GM21825 (cell line): ENCODE measurements at regions not wholly inside any gene's neighbourhood (a gene's known extent, or its start where the extent isn't known, plus 50 kb on each side); places are given as distances from the start of the nearest gene placed in this dataset.
"Not testable (repeated sequence)": the region's sequence is repeated elsewhere in the genome, so short reads cannot be mapped to it uniquely, and the experiment has no call there.

Source experiments
- ATAC-seq: cut with Tn5 transposase; IDR thresholded peaks from one replicate; pipeline ENCODE4 v1.9.1; 2021; ENCODE audit warnings: mild to moderate bottlenecking, moderate library complexity; ENCODE audit not compliant: unreplicated experiment

DNA sequence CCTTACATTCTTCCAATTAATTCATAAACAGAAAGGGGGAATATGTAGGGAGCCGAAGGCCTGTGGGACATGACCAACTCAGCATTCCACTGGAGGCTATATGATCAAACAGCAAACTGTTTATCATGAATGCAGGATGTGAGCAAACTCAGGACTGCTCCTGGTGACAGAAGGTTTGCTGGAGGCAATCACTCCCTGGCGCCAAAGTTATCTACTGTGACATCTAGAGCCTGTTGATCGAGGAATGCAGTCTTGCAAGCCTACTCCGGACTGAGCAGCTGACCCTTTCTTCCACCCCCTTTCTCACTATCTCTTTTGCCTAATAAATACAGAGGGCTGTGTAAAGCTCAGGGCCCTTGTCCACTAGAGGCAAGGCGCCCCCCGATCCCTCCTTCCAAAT is 122.0 kb upstream of the ZCCHC13 start:
- not testable (repeated sequence) for ATAC-seq

DNA sequence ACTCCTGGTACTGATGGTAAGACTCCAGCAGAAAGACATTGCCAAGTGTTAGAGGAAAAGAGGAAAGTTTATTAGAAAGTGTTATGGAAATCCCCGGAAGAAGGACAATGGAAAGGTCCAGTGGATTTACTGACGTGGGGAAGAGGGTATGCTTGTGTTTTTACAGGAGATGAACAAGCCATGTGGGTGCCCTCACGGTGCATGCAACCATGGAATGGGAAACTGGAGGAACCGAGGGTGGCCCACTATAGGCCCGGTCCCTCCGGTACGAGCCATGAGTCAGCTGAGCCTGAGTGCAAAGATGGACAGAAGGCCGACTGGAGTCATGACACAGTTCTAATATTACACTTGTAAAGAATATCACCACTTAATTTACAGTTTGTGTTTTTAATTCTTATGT is 123.3 kb upstream of the ZCCHC13 start:
- ATAC-seq, result no peak

DNA sequence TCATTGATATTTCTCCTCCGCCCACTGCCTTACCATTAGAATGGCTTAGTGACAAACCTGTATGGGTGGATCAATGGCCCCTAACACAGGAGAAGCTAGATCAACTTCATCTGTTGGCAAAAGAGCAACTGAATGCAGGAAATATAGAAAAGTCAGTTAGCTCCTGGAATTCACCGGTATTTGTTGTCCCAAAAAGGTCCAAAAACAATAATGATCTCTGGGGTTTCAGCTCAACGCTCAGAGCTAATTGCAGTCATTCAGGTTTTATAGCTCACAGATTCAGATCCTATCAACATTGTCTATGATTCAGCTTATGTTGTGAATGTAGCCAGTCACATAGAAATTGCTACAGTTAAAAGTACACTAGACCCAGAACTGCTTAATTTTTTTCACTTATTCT is 124.0 kb upstream of the ZCCHC13 start:
- no peak for ATAC-seq

DNA sequence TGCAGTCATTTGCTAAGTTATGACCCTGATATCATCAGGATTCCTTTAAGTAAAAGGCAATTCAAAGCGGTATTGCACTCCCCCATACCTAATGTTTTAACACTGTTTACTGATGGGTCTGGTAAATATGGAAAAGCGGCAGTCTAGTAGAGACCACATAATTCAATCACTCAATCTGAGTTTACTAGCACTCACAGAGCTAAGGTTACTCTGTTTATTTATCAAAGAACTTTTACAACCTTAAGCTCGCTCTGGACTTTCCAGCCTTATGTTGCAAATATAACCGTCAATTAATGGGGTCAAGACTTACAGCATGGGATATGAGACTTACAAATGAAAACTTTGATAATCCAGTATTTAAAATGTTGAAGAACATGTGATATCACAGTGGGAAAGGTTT is 124.5 kb upstream of the ZCCHC13 start:
- ATAC-seq, result no peak

DNA sequence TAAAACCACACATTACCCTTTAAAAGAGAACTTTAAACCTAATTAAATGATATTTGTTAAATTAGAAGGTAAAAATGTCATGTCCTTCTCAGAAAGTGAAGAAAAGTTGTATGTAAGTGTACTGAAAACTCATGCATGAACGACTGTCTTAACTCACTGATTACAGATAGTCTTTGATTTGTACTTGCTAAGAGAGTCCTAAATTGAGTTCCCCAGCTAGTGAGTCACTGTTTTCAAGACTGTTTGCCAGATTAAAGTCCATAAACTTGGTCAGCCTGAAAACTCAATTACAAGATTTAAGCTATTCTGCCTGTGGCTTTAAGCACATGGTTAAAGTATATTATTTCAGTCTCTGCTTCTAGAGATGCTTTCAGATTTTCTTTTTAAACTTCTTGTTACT is 124.9 kb upstream of the ZCCHC13 start:
- ATAC-seq, result no peak

DNA sequence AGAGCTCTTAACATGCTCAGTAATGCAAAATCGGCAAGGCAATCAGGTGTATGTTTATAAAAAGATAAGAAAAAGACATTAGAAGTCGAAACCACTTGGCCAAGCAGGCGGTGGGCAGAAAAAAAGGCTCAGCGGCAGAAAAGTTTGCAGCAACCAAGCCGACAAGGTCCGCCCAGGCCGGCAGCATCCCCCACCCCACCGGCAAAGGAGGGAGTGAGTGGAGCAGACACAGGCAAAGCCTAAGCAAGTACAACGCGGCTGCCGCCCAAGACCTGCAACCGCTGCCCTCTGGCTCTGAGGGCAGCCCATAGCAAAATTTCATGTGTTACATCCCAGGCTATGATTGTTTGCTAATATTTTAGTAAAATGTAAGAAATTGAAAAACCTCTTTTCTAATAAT is 125.4 kb upstream of the ZCCHC13 start:
- ATAC-seq, result no peak

DNA sequence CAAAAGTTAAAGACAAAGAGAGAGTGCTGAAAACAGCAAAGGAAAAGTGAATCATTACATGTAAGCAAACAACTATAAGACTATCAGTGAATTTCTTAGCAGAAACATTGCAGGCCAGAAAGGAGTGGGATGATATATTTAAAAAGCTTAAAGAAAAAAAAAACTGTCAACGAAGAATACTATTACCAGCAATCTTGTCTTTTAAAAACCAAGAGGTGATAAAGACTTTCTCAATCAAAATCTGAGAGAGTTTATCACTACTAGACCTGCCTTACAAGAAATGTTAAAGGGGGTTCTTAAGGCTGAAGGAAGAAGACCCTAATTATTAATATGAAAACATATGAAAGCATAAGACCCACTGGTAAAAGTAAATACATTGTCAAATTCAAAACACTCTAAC is 132.5 kb upstream of the ZCCHC13 start:
- no peak for ATAC-seq

DNA sequence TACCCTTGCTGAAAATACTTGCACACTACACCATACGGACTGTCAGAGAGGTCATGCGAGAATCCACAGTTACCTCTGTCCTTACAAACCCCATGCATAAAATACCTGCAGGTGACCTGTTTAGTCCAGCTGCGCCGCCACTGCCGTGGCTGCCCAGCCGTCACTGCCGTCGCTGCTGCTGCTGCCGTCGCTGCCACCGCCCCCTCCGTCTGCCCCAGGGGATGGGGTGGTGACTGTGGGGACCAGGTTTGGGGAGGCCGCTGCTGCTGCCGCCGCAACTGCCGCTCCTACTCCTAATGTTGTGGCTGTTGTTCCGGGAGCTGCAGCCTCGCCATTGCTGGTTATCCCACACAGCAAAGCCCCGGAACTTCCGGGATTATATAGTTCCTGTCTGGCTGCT is 141.8 kb upstream of the ZCCHC13 start:
- no peak for ATAC-seq

DNA sequence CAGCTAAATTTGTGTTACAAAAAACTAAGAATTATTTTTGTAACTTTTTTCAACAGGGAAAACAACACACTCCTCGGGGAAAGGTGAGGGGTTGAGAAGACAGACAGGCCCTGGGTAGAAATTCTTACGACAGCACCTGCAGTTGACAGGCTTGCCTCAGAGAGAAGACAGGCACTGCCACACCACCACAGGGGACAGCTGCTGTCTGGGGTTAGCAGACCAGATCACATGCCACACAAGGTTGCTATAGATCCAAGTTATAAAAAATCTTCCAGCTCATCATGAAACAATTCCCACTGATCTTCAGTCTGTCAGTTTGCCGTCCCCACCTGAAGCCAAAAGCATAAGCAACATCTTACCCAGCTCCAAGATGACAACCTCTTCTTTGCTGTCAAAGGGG is 143.2 kb upstream of the ZCCHC13 start:
- ATAC-seq, result no peak

DNA sequence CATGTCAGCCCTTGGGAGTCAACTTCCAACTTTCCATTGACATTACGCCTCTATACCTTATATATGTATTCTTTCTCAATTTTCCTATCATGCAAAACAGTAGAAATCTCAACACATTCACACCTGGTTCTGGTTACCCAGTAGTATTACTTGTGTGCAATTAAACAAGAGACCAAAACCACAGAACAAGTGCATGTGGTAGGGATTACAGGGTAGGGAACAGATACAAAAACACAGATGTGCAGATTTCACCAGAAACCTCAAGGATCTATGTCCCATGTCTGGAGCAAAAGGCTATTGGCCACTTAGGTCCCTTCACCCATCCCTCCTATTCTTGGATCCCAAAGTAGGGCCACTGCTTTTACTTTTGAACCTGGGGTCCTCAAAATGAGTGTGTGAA is 143.6 kb upstream of the ZCCHC13 start:
- ATAC-seq, result no peak

DNA sequence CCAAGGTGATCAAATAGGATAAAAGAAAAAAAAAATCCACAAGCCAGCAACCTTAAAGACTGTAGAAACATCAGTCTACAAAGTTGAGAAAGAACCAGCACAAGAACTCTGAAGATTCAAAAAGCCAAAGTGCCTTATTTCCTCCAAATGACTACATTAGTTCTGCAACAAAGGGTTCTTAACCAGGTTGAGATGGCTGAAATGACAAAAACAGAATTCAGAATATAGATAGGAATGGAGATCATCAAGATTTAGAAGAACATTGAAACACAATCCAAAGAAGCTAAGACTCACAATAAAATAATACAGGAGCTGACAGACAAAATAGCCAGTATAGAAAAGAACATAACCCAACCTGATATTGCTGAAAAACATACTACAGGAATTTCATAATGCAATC is 156.5 kb upstream of the ZCCHC13 start:
- ATAC-seq, result no peak

DNA sequence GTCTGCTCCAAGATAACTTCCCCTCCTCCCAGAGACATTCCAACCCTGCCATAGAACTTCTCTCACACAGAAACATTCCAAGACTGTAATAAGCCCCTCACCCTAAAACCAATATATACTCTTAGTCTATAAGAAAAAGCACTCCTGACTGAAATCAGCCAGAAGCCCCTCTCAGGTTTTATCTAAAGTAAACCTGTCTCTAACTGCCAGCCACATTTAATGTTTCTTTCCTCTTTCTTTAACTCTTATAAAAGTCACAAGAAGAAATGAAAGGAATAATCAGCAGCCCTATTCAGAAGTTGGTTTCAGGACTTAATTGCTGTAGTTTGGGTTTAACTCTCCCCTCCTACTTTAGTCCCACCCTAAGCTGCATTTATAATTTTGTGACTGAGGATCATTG is 165.0 kb upstream of the ZCCHC13 start:
- no peak for ATAC-seq

DNA sequence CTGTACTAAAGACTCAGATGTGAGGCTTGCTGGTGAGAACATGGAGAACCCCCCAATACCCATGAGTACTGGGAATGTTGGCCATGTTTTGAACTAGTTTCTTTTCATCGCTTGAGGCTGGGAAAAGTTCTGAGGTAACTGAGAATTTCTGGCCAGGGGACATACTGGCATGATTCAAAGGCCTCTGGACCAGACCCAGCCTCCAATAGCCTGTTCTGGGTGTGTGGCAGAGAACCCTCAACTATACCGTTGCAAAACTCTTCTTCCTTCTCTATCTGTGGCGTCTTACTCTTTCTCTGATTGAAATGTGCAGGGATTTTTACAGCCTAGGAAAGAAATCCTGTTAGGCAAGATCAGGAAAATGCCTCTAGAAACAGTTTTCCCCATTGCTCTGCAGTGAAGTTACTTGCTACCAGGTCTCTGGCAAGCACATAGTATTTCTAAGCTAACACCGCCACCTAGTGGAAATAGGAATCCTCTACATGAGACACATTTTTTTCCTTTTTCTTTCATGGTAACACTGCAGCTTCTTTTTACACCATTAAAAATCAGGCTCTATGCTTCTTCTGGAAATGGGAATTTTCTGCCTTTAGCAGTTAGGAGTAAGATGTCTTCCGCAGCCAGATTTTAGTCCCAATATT is 170.7 kb upstream of the ZCCHC13 start:
- peak; percentile 87 for ATAC-seq

DNA sequence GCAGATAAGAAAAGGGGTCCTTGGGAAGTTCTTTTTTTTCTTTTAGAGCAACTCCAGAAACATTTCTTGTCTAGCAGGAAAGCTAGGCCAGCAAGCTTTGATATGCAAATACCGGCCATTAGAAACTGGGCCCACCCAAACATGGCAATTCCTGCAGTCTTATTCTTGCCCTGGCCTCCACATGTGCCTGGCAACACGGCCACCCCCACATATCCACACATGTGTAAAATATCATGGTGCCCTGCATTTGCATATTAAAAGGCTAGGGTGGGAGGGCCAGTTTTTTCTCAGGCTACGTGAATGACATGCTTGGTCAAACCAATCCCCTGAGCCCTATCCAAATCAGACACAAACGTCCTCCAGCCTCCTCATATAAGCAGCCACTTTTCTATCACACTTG is 171.7 kb upstream of the ZCCHC13 start:
- no peak for ATAC-seq

DNA sequence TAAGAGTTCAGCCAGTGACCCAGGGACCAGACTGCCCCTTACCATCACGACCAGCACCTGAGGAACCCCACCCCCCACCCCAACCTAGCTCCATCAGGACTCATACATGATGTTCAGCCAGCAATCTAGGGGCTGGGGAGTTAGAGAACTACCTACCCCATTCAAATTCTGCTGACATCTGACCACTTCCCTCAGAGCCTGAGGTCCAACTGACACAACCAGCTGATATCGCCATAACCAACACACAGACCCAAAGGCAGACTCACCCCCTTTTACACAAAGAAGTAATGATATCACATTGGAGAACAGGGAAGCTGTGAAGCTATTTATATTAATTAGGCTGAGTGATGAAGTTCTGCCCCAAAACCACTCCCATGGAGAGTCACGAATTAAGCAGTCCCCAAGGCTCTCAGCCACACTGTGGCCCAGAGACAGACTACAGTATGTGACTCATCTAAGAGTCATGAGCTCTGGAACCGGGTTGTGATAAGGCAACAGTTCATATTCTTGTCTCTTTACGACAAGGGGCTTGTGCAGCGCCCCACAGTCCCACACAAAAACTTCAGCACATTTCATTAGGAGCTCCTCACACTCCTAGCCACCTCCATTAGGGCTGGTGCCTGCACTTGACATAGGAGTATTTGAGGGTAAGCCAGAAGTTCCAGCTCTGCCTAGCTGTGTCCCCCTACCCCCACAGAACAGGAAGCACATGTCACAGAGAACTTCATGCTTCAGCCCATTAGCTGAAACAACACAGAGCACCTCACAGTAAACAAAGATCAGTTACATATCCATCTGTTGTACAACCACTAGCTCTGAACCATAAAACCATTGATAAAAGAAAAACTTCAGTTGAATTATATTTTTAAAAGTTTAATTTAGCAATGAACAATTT is 184.7 kb upstream of the ZCCHC13 start:
- ATAC-seq, result no peak

DNA sequence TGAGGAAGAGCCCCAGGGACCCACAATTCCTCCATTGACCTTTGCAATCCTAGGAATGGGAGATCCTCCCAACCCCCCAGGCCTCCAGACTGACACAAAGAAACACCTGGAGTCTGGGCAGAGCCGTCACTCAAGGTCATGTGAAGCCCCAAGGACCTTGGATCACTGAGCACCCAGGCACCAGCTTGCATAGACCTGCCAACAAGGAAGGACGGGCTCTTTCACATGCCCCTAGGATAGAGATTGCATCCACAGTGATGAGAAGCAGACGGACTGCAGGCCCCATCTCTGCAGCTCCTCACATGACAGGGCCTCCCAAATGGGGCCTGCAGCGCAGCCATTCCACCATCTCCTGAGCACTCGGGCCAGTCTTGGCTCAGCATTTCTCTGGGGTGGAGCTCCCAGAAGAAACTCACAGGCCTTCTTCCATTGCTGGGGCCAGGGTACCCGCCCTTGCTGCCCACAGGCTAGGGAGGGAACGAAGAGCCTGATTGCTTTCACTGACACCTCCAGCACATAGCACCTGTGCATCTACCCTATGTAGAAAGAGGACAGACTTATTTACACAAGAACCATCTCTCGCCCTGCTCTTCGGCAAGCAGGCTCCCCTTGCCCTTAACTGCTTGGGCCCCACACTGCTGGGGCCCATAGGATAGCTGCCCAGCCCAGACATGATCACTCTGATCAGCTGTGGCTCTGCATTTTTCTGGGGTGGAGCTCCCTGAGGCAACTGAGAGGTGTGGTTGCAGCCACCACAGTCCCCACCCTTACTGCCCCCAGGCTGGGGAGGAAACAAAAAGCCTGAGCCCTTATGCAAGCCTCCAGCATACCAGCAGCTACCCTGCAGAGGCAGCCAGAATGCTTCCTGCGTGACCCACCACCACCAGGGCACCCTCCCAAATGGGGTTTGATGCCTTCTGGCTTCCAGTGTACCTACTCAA is 185.7 kb upstream of the ZCCHC13 start:
- no peak for ATAC-seq

DNA sequence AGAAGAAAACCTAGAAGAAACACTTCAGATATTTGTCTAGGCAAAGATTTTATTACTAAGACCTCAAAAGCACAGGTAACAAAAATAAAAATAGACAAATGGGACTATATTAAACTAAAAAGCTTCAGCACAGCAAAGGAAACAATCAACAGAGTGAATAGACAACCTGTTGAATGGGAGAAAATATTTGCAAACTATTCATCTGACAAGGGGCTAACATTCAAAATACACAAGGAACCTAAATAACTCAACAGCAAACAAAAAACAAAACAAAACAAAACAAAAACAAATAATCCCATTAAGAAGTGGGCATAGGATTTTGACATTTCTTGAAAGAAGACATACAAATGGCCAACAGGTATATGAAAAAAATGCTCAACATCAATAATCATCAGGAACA is 192.7 kb upstream of the ZCCHC13 start:
- no peak for ATAC-seq

DNA sequence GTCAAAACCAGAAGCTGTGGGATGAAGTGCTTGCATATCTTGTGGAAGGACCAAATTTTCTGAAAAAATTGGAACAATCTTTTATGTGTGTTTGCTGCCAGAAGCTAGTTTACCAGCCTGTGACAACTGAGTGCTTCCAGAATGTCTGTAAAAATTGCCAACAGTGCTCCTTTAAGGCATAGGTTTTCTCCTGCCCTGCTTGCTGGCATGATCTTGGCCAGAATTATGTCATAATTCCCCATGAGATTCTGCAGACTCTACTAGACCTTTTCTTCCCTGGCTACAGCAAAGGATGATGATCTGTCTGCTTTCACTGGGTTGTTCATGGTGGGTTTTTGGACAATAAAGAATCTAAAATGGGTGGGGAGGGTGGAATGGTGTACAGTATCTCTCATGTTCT is 196.3 kb upstream of the ZCCHC13 start:
- no peak for ATAC-seq

DNA sequence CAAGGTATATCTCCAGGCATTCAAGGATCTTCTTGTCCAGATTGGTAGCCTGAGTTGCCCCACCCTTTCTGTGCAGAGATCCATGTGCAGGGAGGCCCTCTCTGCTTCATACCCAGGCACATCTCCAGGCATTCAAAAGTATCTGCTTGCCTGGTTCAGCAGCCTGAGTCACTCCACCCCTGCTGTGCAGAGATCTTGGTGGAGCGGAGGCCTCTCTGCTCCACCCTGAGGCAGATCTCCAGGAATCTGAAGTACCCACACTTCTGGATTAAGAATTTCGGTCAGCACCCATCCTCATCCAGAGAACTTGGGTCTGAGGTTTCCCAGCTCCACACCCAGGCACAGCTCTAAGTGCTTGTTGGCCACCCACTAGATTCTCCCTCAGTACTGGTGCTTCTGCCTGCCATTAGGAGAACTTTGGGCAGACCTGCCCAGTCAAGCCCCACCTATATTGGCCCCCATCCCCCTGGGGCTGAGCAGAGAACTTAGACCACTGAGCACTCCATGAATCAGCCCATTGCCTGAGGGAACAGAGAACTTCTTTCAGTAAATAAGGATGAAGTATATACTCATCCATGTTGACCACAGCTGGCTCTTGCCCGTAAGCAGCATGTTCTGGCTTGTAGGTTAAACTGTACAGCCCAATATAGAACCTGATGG is 199.5 kb upstream of the ZCCHC13 start:
- ATAC-seq, result no peak

DNA sequence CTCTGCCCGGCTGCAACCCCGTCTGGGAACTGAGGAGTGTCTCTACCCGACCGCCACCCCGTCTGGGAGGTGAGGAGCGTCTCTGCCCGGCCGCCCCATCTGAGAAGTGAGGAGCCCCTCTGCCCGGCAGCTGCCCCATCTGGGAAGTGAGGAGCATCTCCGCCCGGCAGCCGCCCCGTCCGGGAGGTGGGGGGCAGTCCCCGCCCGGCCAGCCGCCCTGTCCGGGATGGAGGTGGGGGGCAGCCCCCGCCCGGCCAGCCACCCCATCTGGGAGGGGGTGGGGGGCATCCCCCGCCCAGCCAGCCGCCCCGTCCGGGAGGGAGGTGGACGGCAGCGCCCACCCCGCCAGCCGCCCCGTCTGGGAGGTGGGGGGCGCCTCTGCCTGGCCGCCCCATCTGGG is 205.6 kb upstream of the ZCCHC13 start:
- ATAC-seq, result not testable (repeated sequence)

DNA sequence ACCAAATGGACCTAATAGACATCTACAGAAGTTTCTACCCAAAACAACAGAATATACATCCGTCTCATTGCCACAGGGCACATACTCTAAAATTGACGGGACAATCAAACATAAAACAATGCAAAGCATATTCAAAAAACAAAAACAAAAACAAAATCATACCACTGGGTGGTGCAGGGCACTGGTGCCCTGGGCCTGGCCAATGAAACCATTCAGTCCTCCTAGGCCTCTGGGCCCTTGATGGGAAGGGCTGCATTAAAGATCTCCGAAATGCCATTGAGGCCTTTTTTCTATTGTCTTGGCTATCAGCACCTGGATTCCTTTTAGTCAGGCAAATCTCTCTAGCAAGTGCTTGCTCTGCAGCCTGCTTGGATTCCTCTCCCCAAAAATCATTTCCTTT is 213.9 kb upstream of the ZCCHC13 start:
- no peak for ATAC-seq
